AG09319 (cell line): ENCODE measurements at regions not wholly inside any gene's neighbourhood (a gene's known extent, or its start where the extent isn't known, plus 50 kb on each side); places are given as distances from the start of the nearest gene placed in this dataset.

Source experiments
- DNase-seq: peaks from one replicate; pipeline ENCODE4 v3.0.0-alpha.2; 2010; ENCODE audit warnings: low read depth; ENCODE audit errors: extremely low read depth
- TF ChIP-seq, protein P1 (sequence below): IDR thresholded peaks from 2 replicates; pipeline ENCODE4 v1.5.1; 2011; ENCODE audit warnings: low read depth, mild to moderate bottlenecking, inconsistent platforms, low read length, moderate library complexity

DNA sequence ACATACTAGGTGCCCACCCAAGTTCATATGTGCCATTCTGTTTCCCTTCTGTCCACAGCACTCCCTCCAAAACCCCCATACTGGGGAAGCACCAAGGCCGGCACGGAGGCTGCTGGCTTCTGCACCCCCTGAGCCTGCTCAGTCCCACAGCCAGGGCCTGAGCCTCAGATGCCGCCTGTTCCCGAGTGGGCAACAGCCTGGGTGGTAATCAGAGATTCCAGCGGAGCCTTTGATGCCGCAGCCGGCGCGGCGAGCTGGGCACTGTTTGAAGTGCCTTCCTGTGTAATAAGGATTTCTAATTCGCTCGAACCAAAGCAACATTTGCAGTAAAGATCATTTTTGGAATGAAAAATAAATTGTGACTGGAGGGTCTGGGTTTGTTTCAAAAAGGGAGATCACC is 460.3 kb downstream of the SOX6 start:
- no peak for DNase-seq
- TF ChIP-seq, protein P1, sequence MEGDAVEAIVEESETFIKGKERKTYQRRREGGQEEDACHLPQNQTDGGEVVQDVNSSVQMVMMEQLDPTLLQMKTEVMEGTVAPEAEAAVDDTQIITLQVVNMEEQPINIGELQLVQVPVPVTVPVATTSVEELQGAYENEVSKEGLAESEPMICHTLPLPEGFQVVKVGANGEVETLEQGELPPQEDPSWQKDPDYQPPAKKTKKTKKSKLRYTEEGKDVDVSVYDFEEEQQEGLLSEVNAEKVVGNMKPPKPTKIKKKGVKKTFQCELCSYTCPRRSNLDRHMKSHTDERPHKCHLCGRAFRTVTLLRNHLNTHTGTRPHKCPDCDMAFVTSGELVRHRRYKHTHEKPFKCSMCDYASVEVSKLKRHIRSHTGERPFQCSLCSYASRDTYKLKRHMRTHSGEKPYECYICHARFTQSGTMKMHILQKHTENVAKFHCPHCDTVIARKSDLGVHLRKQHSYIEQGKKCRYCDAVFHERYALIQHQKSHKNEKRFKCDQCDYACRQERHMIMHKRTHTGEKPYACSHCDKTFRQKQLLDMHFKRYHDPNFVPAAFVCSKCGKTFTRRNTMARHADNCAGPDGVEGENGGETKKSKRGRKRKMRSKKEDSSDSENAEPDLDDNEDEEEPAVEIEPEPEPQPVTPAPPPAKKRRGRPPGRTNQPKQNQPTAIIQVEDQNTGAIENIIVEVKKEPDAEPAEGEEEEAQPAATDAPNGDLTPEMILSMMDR = no peak

DNA sequence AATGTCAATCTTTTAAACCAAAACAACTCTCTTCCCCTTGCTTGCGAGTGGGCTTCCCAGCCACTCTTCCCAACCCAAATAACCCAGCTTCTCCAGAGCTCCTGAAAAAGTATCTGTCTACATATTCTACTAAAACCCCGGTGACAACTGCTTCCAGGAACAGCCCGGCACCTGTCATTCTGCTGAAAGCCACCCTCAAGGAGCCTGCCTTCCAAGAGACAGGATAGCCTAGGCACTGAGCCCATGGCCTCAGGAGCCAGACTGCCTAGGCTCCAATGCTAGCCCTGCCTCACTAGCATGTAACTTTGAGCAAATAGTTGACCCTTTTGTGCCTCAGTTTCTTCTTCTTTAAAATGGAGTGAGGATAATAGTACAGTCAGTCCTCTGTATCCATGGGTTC is 459.8 kb downstream of the SOX6 start:
- TF ChIP-seq, protein P1 = no peak
- no peak for DNase-seq

DNA sequence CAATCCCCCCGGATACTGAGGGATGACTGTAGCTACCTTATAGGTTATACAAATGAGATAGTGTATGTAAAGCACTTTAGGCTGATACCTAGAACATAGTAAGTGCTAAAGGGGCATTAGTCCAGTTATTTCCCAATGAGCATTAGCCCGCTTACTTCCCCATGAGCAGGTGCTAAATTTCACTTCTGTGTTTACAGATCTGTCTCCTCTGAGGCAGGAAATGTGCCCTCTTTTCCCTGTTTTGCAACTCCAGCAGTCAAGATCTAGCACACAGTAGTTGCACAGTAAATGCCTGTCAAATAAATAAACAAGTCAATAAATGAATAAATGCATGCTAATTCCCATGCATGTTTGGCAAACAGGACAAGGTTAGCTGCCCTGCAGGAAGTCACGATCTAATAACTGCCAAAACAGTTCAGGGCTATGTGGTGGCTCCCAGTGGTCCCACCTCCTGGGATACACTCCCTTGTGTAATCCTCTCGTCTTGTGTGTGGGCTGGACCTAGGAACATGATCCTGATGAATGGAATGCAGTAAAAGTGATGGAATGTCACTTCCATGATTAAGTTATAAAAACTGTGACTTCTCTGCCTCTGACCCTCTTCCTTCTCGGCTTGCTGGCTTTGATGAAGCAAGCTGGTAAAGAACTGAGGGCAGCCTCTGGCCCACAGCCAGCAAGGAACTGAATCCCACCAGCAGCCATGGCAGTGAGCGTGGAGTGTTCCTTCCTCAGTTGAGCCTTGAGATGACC is 459.0 kb downstream of the SOX6 start:
- DNase-seq = no peak

DNA sequence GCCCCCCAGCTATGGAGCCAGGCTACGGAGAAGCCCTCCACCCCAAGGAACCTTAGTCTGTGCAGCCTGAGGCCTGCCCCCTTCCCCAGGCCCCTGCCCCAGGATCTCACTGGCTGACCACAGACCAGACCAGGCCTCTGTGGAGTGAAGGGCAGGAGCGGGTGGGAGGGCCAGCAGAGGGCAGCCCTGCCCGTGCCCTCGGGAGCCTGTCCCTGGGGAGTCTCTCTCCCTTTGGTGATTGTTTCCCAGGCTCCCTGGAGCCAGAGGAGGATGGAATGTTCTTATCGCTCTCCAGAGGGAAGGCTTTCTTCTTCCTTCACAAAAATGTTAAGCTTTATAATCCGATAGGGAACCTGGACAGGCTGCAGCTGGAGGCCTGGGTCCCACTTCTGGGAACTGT is 455.3 kb downstream of the SOX6 start:
- no peak for DNase-seq

More for the DNA sequence above, 459.0 kb downstream of the SOX6 start:
- TF ChIP-seq, protein P1 = no peak

DNA sequence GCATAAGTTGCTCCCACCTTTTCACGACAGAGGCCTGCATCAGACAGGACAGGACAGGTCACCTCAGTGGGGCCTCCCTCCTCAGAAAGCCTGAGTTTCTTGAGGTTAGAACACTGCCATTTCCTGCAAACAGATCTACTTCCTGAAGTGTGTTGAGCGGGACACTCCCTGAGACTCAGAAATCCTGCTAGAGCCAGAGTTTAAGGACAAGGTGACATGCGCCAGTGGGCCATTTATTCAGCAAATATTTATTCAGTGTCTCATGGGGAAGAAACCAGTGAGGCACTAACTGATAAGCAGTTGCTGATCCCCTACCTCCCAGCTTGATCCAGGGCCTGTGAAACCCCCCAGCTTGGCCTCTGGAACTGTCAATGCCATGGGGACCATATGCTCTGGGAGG is 454.6 kb downstream of the SOX6 start:
- no peak for DNase-seq
- TF ChIP-seq, protein P1 = no peak

More for the DNA sequence above, 455.3 kb downstream of the SOX6 start:
- TF ChIP-seq, protein P1 = no peak

DNA sequence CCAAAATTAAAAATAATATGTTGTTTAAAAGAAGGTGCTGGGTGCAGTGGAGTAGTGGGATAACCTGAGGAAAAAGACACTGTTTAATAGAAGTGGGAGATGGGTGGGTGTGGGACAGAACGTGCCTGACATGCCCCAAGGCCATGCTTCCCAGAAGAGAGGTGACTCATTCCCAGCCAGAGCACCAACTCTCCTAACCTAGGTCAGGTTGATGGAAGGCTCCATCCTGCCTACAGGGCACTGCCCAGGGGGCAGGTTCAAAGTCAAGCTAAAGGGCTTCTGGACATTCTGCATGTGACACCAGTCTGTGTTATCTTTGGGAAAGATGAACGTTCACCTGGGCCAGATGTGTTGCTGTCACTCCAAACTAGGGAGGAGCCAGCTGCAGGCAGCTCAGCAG is 453.1 kb downstream of the SOX6 start:
- TF ChIP-seq, protein P1 = no peak
- DNase-seq = no peak

DNA sequence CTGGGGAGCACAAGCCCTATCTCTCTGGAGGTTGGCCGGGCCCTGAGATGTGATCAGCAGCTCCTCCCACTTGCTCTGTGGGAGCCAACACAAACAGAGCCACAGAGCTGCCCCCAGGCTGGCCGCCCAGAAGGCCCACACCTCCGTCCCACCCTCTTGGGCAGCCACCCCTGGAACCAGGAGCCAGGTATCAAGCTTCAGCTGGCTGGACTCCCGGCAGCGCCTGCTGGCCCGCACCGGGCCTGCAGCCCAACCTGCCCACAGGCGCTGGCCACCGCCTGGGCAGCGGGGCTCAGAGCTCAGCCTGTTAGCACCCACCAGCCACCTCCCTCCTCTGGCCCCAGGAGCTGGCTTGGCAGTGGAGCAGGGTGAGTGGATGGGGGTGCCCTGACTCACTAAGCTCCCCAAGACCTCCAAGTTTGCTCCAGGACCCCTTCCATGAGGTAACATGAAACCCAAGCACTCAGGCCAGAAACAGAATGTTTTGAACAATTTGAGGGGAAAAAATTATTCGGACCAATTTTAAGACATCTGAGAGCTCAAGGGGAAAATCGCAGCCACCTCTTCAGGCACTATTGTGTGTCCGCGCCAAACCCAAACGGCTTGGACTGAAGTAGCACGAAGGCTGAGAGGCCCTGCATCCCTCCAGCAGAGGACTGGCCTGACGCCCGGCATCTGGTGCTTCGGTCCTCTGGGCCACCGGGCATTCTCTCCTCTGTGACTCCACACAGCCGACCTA is 450.8 kb downstream of the SOX6 start:
- DNase-seq = no peak
- TF ChIP-seq, protein P1 = no peak
